Kidney epithelial cell (primary cell): ENCODE measurements at regions not wholly inside any gene's neighbourhood (a gene's known extent, or its start where the extent isn't known, plus 50 kb on each side); places are given as distances from the start of the nearest gene placed in this dataset.
"Not testable (repeated sequence)": the region's sequence is repeated elsewhere in the genome, so short reads cannot be mapped to it uniquely, and the experiment has no call there.

Experiments used
- DNase-seq: peaks from one replicate; pipeline ENCODE4 v3.0.0-alpha.2; 2010; ENCODE audit warnings: low read depth
- H3K27me3 ChIP-seq: 2 replicates; pipeline ENCODE4 v1.6.0; 2011; ENCODE audit warnings: low read length; ENCODE audit not compliant: control insufficient read depth, insufficient read depth
- H3K36me3 ChIP-seq: 2 replicates; pipeline ENCODE4 v1.5.1; 2011; ENCODE audit warnings: low read length; ENCODE audit not compliant: control insufficient read depth, insufficient read depth
- H3K4me3 ChIP-seq: 2 replicates; pipeline ENCODE4 v1.5.1; 2011; ENCODE audit warnings: low read depth, mild to moderate bottlenecking, control low read depth, low read length
- TF ChIP-seq, protein P1 (sequence below): IDR thresholded peaks from 2 replicates; pipeline ENCODE4 v1.5.1; 2011; ENCODE audit warnings: mild to moderate bottlenecking, moderate library complexity, low read length, control low read depth, inconsistent platforms; ENCODE audit not compliant: insufficient read depth, poor library complexity, severe bottlenecking

GRCh38 chr5:28313321-28313951, 1275.0 kb upstream of the CDH9 start:
- Histone ChIP-seq H3K36me3 (no peaks in the 10 kb centered on the region), H3K4me3 (no peak overlapping the region), H3K27me3 (no peaks in the 10 kb centered on the region)
- TF ChIP-seq, protein P1, sequence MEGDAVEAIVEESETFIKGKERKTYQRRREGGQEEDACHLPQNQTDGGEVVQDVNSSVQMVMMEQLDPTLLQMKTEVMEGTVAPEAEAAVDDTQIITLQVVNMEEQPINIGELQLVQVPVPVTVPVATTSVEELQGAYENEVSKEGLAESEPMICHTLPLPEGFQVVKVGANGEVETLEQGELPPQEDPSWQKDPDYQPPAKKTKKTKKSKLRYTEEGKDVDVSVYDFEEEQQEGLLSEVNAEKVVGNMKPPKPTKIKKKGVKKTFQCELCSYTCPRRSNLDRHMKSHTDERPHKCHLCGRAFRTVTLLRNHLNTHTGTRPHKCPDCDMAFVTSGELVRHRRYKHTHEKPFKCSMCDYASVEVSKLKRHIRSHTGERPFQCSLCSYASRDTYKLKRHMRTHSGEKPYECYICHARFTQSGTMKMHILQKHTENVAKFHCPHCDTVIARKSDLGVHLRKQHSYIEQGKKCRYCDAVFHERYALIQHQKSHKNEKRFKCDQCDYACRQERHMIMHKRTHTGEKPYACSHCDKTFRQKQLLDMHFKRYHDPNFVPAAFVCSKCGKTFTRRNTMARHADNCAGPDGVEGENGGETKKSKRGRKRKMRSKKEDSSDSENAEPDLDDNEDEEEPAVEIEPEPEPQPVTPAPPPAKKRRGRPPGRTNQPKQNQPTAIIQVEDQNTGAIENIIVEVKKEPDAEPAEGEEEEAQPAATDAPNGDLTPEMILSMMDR, result no peak
- DNase-seq, result no peak

DNA sequence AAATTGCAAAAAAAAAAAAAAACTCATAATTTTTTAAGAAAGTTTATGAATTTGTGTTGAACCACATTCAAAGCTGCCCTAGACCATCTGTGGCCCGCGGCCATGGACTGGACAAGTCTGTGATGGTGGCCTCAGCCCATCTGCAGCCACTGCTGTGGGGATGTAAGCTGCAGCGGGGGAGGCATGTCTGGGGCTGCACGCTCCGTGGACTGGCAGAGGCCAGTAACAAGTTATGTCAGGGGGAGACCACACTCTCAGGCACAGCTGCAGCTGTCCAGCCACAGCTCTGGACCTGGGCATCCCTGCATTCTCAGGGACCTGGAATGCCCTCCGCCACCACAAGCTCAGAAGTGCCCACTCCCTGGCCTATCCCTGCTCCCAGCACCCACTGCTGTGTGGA, 1272.3 kb upstream of the CDH9 start:
- Histone ChIP-seq H3K27me3 (no peaks in the 10 kb centered on the region), H3K4me3 (no peak overlapping the region), H3K36me3 (no peaks in the 10 kb centered on the region)
- TF ChIP-seq, protein P1, result no peak
- DNase-seq, result no peak

DNA sequence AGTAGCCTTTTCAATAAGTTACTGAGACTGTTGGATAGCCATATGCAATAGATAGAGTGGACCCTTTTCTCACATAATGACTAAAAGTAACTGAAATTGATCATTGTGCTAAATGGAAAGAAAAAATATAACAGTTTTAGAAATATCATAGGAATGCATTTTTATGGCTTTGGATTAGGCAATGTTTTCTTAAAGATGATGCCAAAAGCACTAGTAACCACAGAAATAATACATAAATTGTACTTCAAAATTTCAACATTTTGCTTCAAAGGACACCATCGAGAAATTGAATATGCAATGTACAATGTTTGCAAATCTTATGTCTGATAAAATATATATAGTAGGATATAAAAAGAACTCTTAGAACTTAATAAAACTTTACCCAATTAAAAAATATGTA, 1267.5 kb upstream of the CDH9 start:
- no peak for DNase-seq
- H3K36me3 ChIP-seq, result no peaks in the 10 kb centered on the region
- TF ChIP-seq, protein P1, result no peak
- H3K4me3 ChIP-seq, result no peak overlapping the region
- no peaks in the 10 kb centered on the region for H3K27me3 ChIP-seq

GRCh38 chr5:28301712-28302111, 1263.3 kb upstream of the CDH9 start:
- DNase-seq, result peak; percentile 25
- no peak overlapping the region for H3K4me3 ChIP-seq
- no peaks in the 10 kb centered on the region for H3K36me3 ChIP-seq
- TF ChIP-seq, protein P1, result no peak
- no peaks in the 10 kb centered on the region for H3K27me3 ChIP-seq

- no peaks in the 10 kb centered on the region for H3K27me3 ChIP-seq
- no peak for DNase-seq
- H3K36me3 ChIP-seq, result no peaks in the 10 kb centered on the region
- H3K4me3 ChIP-seq, result no peak overlapping the region
- TF ChIP-seq, protein P1, result no peak
These were observed 1258.0 kb upstream of the CDH9 start for GRCh38 chr5:28296254-28297013.

GRCh38 chr5:28287021-28287420, 1248.6 kb upstream of the CDH9 start:
- not testable (repeated sequence) for DNase-seq, H3K4me3 ChIP-seq, H3K36me3 ChIP-seq, H3K27me3 ChIP-seq
